ENCODE measurements at regions not wholly inside any gene's neighbourhood (a gene's known extent, or its start where the extent isn't known, plus 50 kb on each side); places are given as distances from the start of the nearest gene placed in this dataset.

GRCh38 chr1:185421485-185422107, 104.6 kb upstream of the IVNS1ABP start:
- TF ChIP-seq CTCF (conservative IDR thresholded peaks at IDR 0.05; ENCODE audit: low read depth, low read length) = no peak
- H3K4me1 ChIP-seq (ENCODE audit: low read depth, poor library complexity, severe bottlenecking) = no peaks in the 10 kb centered on the region
- no peak overlapping the region for H3K4me2 ChIP-seq
- H2AFZ ChIP-seq (ENCODE audit: low read depth) = no peak overlapping the region
- H3K9ac ChIP-seq = no peak overlapping the region
- no peak overlapping the region for H3K4me3 ChIP-seq (IDR thresholded peaks at IDR 0.05; ENCODE audit: insufficient read depth, low read depth, low read length)
- H3K27ac ChIP-seq = no peak overlapping the region
- H3K36me3 ChIP-seq (ENCODE audit: insufficient read depth) = no peaks in the 10 kb centered on the region
- no peaks in the 10 kb centered on the region for H4K20me1 ChIP-seq (ENCODE audit: insufficient read depth)
- H3K79me2 ChIP-seq (ENCODE audit: insufficient read depth, low read depth) = no peaks in the 10 kb centered on the region
- H3K27me3 ChIP-seq (ENCODE audit: insufficient read depth, low read depth) = no peaks in the 10 kb centered on the region

DNA sequence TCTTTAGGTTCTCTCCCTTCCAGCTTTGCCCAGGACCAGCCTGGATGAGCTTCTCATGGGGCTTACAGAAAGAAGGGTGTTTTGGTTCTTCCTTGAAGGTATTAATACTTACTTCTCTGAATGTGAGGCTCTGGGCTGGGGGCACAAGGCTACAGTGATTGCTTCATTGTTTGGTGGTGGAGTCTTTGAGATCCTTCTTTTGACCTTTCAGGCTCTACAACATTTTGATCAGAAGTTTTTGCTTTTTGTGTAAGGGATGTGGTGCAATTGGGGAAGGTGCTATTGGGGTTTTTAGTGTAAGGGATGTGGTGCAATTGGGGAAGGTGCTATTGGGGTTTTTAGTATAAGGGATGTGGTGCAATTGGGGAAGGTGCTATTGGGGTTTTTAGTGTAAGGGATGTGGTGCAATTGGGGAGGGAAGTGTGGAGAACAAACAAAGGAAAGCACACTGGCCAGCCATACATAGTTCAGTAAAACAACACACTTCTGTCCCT, 103.6 kb upstream of the IVNS1ABP start:
- Histone ChIP-seq H3K4me1 (ENCODE audit: low read depth, poor library complexity, severe bottlenecking) (no peaks in the 10 kb centered on the region), H3K36me3 (ENCODE audit: insufficient read depth) (no peaks in the 10 kb centered on the region), H3K27ac (no peak overlapping the region), H4K20me1 (ENCODE audit: insufficient read depth) (no peaks in the 10 kb centered on the region), H3K4me3 (IDR thresholded peaks at IDR 0.05; ENCODE audit: insufficient read depth, low read depth, low read length) (no peak overlapping the region), H3K27me3 (ENCODE audit: insufficient read depth, low read depth) (no peaks in the 10 kb centered on the region), H3K79me2 (ENCODE audit: insufficient read depth, low read depth) (no peaks in the 10 kb centered on the region), H3K4me2 (no peak overlapping the region), H2AFZ (ENCODE audit: low read depth) (no peak overlapping the region), H3K9ac (no peak overlapping the region)
- TF ChIP-seq CTCF (conservative IDR thresholded peaks at IDR 0.05; ENCODE audit: low read depth, low read length) = no peak

- H3K9ac ChIP-seq = no peak overlapping the region
- H3K4me2 ChIP-seq = no peak overlapping the region
- no peak overlapping the region for H3K4me3 ChIP-seq (IDR thresholded peaks at IDR 0.05; ENCODE audit: insufficient read depth, low read depth, low read length)
- no peaks in the 10 kb centered on the region for H3K27me3 ChIP-seq (ENCODE audit: insufficient read depth, low read depth)
- no peak overlapping the region for H2AFZ ChIP-seq (ENCODE audit: low read depth)
- H4K20me1 ChIP-seq (ENCODE audit: insufficient read depth) = no peaks in the 10 kb centered on the region
- H3K27ac ChIP-seq = no peak overlapping the region
- TF ChIP-seq CTCF (conservative IDR thresholded peaks at IDR 0.05; ENCODE audit: low read depth, low read length) = no peak
- H3K36me3 ChIP-seq (ENCODE audit: insufficient read depth) = no peaks in the 10 kb centered on the region
- no peaks in the 10 kb centered on the region for H3K4me1 ChIP-seq (ENCODE audit: low read depth, poor library complexity, severe bottlenecking)
- no peaks in the 10 kb centered on the region for H3K79me2 ChIP-seq (ENCODE audit: insufficient read depth, low read depth)
Observed at GRCh38 chr1:185419718-185420117, 102.7 kb upstream of the IVNS1ABP start.

DNA sequence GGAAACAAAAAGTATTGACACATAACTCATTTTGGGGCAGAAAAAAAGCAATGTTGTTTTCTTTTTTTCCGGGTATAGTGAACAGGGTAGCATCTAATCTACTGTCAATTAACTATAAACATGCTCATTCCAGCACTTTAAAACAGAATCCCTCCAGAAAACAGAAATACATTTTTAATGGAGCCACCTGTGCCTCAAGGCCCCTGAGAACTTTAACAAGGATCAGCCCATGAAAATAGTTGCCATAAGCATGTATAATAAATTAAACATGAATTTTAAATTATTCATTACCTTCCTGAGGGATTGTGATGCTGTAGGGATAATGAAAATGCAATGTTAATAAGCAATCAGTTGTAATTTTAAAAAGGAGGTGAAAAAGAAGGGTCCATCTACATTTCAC, 101.4 kb upstream of the IVNS1ABP start:
- Histone ChIP-seq H3K27me3 (ENCODE audit: insufficient read depth, low read depth) (no peaks in the 10 kb centered on the region), H4K20me1 (ENCODE audit: insufficient read depth) (no peaks in the 10 kb centered on the region)
- TF ChIP-seq CTCF (conservative IDR thresholded peaks at IDR 0.05; ENCODE audit: low read depth, low read length) = no peak

More for the DNA sequence above, 101.4 kb upstream of the IVNS1ABP start:
- no peaks in the 10 kb centered on the region for H3K79me2 ChIP-seq (ENCODE audit: insufficient read depth, low read depth)
- H3K27ac ChIP-seq = no peak overlapping the region
- H3K4me2 ChIP-seq = no peak overlapping the region
- no peaks in the 10 kb centered on the region for H3K36me3 ChIP-seq (ENCODE audit: insufficient read depth)
- no peaks in the 10 kb centered on the region for H3K4me1 ChIP-seq (ENCODE audit: low read depth, poor library complexity, severe bottlenecking)
- no peak overlapping the region for H3K9ac ChIP-seq
- no peak overlapping the region for H2AFZ ChIP-seq (ENCODE audit: low read depth)
- no peak overlapping the region for H3K4me3 ChIP-seq (IDR thresholded peaks at IDR 0.05; ENCODE audit: insufficient read depth, low read depth, low read length)
